Mesenteric fat pad (tissue), 1 donor: ENCODE measurements at regions not wholly inside any gene's neighbourhood (a gene's known extent, or its start where the extent isn't known, plus 50 kb on each side); places are given as distances from the start of the nearest gene placed in this dataset.

Experiments
- DNase-seq: peaks from one replicate; pipeline ENCODE4 v3.0.0-alpha.2; 2020; ENCODE audit warnings: low spot score
- donor health status: DM: yes; HTN: yes; CAD: no.

DNA sequence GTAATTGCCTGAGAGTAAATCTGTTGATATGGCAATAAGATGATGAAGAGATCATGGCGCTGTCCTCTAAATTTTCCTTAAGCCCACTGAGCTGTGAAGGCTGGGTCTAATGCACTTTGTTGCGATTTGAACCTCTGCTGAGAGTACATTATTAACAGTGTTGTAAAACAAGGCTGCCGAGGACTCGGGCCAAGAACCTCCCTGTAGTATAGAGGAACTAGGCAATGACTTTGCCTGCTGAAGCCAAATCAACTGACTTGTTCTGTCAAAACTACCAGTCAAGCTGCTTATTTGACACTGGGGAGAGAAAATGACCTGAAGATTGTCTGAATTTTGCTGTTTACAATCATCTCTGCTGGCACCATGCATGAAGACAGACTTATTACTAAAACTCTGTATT is 1154.7 kb downstream of the DTWD2 start:
- no peak for DNase-seq

GRCh38 chr5:117829646-117830045 is 1158.7 kb downstream of the DTWD2 start:
- DNase-seq = no peak

- no peak for DNase-seq
Measured at GRCh38 chr5:117813850-117814249, 1174.5 kb downstream of the DTWD2 start.

DNA sequence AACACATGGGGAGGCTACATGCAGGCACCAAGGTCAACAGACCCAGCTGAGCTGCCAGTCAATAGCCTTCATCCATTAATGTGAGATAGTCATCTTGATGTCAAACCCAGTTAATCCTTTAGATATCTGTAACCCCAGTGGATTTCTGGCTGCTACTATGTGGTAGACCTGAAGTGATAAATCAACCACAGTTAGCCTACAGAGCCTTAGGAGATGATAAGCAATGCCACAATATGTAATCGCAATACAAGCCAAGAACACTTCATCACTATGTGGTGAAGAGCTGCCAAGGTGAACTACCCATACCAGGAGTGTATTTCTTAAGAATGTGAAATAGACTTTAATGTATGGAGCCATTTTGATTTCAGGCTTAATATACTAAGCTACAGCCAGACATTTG is 1175.5 kb downstream of the DTWD2 start:
- no peak for DNase-seq

- no peak for DNase-seq
Measured at GRCh38 chr5:117809251-117809650, 1179.1 kb downstream of the DTWD2 start.

DNA sequence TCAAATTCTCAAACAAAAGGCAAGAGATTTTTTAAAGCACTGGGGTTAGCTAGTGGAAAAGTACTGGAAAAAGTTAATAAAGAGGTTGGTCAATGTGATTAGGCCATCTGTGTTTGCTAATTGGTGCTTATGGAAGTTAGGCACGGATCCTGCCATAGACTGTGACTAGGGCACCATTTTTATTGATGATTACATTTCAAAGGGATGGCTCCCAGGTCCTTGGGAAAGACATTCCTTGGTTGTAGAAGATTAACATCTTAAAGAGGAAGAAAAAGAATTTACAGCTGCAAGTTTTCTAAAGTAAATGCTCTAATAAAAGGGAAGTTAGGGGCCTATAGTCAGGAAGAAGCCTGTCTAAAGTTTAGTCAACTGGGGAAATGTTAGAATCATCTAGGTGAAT is 1183.3 kb downstream of the DTWD2 start:
- DNase-seq = no peak

- DNase-seq = no peak
Measured at GRCh38 chr5:117803533-117803932, 1184.8 kb downstream of the DTWD2 start.

DNA sequence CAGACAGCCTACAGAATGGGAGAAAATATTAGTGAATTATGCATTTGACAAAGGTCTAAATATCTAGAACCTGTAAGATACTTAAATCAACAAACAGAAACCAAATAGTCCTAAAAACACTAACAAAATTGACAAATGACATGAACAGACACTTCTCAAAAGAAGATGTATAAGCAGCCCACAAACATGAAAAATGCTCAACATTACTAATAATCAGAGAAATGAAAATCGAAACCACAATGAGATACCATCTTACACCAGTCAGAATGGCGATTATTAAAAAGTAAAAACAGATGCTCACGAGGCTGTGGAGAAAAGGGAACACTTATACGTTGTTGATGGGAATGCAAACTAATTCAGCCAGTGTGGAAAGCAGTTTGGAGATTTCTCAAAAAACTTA is 1186.8 kb downstream of the DTWD2 start:
- no peak for DNase-seq

GRCh38 chr5:117800261-117800660 is 1188.1 kb downstream of the DTWD2 start:
- DNase-seq = no peak

- no peak for DNase-seq
Measured at GRCh38 chr5:117794847-117795246, 1193.5 kb downstream of the DTWD2 start.

- DNase-seq = no peak
Measured at GRCh38 chr5:117793963-117794362, 1194.4 kb downstream of the DTWD2 start.

DNA sequence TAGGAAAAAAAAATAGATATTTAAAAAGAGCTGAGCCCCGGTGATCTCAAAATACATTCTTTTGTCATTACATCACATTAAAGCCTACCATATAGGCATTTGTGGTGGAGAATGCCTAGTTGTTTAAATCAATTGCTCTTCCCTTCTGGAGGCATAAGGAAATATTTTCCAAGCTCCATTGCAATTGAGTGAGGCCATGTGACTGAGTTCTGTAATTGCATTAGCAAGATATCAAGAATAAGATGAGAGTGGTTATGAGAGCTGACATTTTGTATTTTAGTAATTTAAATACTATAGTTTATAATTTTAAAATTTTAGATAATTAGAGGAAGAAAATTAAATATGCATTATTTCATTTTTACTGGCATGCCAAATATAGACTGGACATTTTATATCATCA is 1195.9 kb downstream of the DTWD2 start:
- DNase-seq = no peak

GRCh38 chr5:117788596-117788995 is 1199.8 kb downstream of the DTWD2 start:
- no peak for DNase-seq

GRCh38 chr5:117779171-117779570 is 1204.5 kb upstream of the SEMA6A start:
- no peak for DNase-seq

DNA sequence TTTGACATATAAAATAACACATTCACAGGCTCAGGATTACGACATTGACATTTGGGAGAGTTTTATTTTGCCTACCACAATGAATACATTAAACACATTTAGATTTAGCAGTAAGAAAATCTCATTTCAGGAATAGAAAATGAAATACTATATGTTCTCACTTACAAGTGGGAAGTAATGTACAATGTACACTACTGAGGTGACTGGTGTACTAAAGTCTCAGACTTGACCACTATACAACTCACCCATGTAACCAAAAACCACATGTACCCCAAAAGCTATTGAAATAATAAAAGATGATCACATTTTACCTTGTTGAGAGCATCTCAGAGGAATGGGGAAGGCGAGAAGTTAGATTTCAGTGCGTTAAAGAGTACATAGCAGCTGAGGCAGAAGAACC is 1202.4 kb upstream of the SEMA6A start:
- no peak for DNase-seq

DNA sequence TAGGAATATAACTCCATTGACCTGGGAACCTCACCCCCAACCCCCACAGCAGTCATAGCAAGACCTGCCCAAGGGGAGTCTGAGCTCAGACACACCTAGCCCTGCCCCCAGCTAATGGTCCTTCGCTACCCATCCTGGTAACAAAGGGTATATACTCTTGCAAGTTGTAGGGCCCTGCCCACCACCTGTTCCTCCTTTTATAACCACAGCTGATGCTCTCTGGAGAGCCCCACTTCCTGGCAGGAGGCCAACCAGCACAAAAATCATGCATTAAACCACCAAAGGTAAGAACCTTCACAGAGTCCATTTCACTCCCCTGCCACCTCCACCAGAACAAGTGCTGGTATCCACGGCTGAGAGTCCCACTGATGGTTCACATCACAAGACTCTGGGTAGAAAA is 1195.3 kb upstream of the SEMA6A start:
- no peak for DNase-seq

GRCh38 chr5:117763271-117763670 is 1188.6 kb upstream of the SEMA6A start:
- DNase-seq = no peak

DNA sequence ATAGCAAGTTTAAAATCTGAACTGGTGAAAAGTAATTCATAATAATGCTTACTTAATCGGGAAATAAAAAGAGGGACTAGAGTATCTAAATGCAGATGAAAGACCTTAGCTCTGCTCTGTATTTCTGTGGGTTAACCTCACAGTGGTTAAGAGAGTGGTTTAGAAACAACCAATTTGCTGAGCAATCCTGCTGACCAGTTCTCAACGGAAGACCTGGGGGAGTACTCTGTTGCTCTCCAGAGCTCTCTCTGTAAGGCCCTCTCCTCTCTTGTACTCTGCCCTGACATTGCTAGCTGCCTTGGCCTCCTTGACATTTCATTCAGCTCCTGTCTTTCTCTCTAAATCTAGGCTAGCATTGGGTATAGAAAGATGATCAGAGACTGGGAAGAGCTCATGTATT is 1186.6 kb upstream of the SEMA6A start:
- no peak for DNase-seq

GRCh38 chr5:117759849-117760499 is 1185.4 kb upstream of the SEMA6A start:
- DNase-seq = no peak

DNA sequence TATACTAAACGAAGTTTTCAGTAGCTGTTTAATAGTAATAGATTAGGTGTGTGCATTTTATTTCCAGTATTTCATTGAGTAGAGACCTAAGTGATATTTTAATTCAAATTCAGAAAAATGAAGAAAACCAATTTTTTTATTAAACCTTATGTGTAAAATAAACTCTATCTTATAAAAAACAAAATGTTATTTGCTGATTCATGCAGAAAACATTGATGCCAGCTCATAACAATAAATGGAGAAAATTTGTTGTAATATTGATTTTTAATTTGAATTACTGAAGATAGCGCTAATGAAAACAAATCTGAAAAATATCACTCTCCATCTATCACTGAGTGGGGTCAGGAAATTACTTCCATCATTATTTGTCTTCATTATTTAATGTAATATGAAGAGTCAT is 1177.8 kb upstream of the SEMA6A start:
- no peak for DNase-seq

- DNase-seq = no peak
Measured at GRCh38 chr5:117748336-117748735, 1173.7 kb upstream of the SEMA6A start.

- DNase-seq = no peak
Measured at GRCh38 chr5:117743337-117743736, 1168.7 kb upstream of the SEMA6A start.

DNA sequence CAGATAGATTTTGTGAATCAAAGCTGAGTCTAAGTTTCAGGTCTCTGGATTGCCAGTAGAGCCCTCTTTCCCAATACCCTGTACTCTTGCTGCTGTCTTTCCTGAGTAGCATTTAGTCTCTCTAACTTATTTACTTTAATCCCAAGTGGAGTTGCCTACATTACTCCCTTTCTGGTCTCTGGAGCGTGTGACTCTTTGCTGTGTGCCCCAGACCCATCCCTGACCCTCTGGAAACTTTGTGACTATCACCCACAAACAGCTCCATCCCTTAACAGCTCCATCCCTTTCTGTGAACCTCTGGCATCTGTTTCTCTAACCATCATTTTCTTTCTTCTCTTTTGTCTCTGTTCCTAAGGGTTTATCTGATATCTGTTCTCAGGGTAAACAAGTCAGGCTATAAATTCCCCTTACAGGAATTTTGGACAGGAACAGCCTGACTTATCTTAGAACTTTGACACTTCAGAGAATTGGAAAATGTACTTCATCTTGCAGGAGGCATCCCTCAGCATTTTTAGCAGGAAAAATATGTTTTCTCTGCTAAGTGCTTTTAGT is 1167.1 kb upstream of the SEMA6A start:
- no peak for DNase-seq

DNA sequence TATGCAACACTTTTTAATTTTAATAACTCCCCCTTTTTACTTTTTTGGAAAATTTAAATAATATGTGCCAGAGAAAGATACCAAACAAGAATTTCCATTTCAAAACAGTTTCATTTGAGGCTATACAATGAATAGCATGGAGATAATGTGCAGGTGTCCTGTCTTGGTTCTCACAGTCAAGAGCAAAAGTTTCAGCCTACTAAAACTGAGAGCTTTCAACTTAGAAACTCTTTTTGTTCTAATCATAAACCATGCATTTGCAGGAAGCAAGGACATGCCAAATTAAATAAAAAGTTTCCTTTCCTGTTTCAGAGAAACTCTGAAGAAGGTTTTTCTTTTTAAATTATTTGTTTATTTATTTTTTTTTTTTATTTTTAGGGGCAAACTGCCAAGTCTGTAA is 1165.6 kb upstream of the SEMA6A start:
- no peak for DNase-seq
